ENCODE measurements at regions not wholly inside any gene's neighbourhood (a gene's known extent, or its start where the extent isn't known, plus 50 kb on each side); places are given as distances from the start of the nearest gene placed in this dataset.

GRCh38 chr1:69284508-69284907 is 283.2 kb upstream of the LRRC7 start:
- TF ChIP-seq GATA3 (IDR thresholded peaks at IDR 0.05; ENCODE audit: low read depth, low read length): no peak
- no peak for TF ChIP-seq GATA2 (IDR thresholded peaks at IDR 0.05; ENCODE audit: low read depth, low read length)
